Cardiac muscle cell (in vitro differentiated cells and primary cell): ENCODE measurements at regions not wholly inside any gene's neighbourhood (a gene's known extent, or its start where the extent isn't known, plus 50 kb on each side); places are given as distances from the start of the nearest gene placed in this dataset.
A peak's percentile ranks its signal among the peaks of the same experiment; 100 is the strongest.

Experiments
- DNase-seq, 2 donors: peaks; one replicate each; pipeline versions ENCODE4 v3.0.0 to v3.0.0-alpha.2; 2010 to 2017; ENCODE audit warnings: low read depth in 1 of 2, low spot score in 1 of 2
- H3K27ac ChIP-seq: fragments of 200-600 bp; sonication (generic); 2 replicates; pipeline ENCODE4 v1.5.1; 2016
- H3K27me3 ChIP-seq: fragments of 200-600 bp; sonication (generic); 2 replicates; pipeline ENCODE4 v1.6.0; 2016; ENCODE audit warnings: control low read depth
- H3K36me3 ChIP-seq: fragments of 200-600 bp; sonication (generic); 2 replicates; pipeline ENCODE4 v1.5.1; 2016; ENCODE audit warnings: control low read depth
- H3K4me1 ChIP-seq: fragments of 200-600 bp; sonication (generic); 2 replicates; pipeline ENCODE4 v1.8.1; 2017; ENCODE audit warnings: low read depth, mild to moderate bottlenecking, mixed run types
- H3K4me3 ChIP-seq: fragments of 200-600 bp; sonication (generic); 2 replicates; pipeline ENCODE4 v1.5.1; 2016; ENCODE audit warnings: mild to moderate bottlenecking
- H3K9me3 ChIP-seq: fragments of 200-600 bp; sonication (generic); 2 replicates; pipeline ENCODE4 v1.5.1; 2017; ENCODE audit warnings: low read depth, mild to moderate bottlenecking, control low read depth
- TF ChIP-seq, protein P1 (sequence below): IDR thresholded peaks from 2 replicates; pipeline ENCODE4 v1.5.1; 2012; ENCODE audit warnings: low read depth, mild to moderate bottlenecking, low read length

DNA sequence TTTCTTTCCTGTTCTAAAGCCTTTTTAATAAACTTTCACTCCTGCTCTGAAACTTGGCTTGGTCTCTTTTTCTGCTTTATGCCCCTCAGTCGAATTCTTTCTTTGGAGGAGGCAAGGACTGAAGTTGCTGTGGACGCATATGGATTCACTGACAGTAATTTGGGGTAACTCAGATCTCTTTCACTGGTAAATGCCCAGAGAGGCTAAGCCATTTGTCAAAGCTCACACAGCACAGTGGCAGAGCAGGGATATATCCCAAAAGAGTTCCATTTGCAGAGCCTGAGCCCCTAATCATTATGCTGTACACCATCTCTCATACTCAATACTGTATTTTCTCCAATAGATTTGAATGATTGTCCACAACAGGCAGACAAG is 72.3 kb upstream of the GALNT15 start:
- H3K27ac ChIP-seq = no peak overlapping the region
- no peak overlapping the region for H3K4me3 ChIP-seq
- H3K9me3 ChIP-seq = no peaks in the 10 kb centered on the region
- TF ChIP-seq, protein P1, sequence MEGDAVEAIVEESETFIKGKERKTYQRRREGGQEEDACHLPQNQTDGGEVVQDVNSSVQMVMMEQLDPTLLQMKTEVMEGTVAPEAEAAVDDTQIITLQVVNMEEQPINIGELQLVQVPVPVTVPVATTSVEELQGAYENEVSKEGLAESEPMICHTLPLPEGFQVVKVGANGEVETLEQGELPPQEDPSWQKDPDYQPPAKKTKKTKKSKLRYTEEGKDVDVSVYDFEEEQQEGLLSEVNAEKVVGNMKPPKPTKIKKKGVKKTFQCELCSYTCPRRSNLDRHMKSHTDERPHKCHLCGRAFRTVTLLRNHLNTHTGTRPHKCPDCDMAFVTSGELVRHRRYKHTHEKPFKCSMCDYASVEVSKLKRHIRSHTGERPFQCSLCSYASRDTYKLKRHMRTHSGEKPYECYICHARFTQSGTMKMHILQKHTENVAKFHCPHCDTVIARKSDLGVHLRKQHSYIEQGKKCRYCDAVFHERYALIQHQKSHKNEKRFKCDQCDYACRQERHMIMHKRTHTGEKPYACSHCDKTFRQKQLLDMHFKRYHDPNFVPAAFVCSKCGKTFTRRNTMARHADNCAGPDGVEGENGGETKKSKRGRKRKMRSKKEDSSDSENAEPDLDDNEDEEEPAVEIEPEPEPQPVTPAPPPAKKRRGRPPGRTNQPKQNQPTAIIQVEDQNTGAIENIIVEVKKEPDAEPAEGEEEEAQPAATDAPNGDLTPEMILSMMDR = no peak
- no peak for DNase-seq
- H3K27me3 ChIP-seq = no peaks in the 10 kb centered on the region
- H3K4me1 ChIP-seq = no peaks in the 10 kb centered on the region
- H3K36me3 ChIP-seq = no peaks in the 10 kb centered on the region

DNA sequence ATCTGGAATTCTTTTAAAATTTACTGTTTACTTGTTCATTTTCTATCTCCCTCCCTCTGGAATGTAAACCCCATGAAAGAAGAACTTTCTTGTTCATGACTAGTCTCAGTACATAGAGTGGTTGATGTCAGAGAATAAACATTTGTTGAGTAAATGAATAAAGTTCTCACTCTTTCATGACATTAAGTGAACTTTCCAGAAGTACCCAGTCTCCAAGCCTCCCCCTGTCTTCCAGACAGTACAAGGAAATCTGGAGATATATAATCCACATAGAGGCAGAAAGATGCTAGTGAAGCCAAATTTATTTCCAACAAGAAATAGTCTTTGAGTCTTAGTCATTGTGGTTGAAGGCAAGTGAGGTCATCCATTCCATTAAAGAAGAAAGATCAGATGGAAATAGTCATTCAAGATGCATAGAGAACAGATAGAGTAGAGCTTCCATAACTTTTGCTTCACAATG is 71.5 kb upstream of the GALNT15 start:
- TF ChIP-seq, protein P1 = no peak
- H3K4me3 ChIP-seq = no peak overlapping the region
- H3K9me3 ChIP-seq = no peaks in the 10 kb centered on the region
- no peaks in the 10 kb centered on the region for H3K27me3 ChIP-seq
- H3K4me1 ChIP-seq = no peaks in the 10 kb centered on the region
- peak in 1 of 2 donors; percentile 86 for DNase-seq
- no peak overlapping the region for H3K27ac ChIP-seq
- H3K36me3 ChIP-seq = no peaks in the 10 kb centered on the region

DNA sequence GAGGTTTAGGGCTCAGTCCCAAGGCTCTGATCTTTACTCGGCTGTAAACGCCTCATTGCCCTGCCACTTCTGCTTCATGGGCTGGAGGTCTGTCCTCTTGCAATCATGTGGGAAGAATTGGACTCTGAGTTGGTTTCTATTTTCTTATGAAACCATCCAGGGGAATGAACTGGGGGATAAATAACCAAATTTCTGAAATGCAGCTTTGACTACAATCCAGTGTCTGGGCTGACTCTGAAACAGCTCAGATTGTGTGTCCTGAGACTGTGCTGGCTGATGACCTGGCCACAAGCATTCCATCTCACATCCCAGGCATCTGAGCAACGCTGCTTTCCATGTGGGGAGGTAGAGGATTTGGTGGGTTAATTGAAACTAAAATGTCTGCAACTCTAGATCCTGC is 71.0 kb upstream of the GALNT15 start:
- TF ChIP-seq, protein P1 = no peak
- H3K4me1 ChIP-seq = no peaks in the 10 kb centered on the region
- no peaks in the 10 kb centered on the region for H3K27me3 ChIP-seq
- H3K36me3 ChIP-seq = no peaks in the 10 kb centered on the region
- DNase-seq = peak in 1 of 2 donors; percentile 77
- no peak overlapping the region for H3K27ac ChIP-seq
- H3K4me3 ChIP-seq = no peak overlapping the region
- H3K9me3 ChIP-seq = no peaks in the 10 kb centered on the region

GRCh38 chr3:16104156-16104555 is 70.3 kb upstream of the GALNT15 start:
- no peaks in the 10 kb centered on the region for H3K27me3 ChIP-seq
- H3K9me3 ChIP-seq = no peaks in the 10 kb centered on the region
- no peak overlapping the region for H3K4me3 ChIP-seq
- DNase-seq = no peak
- TF ChIP-seq, protein P1 = no peak
- no peaks in the 10 kb centered on the region for H3K36me3 ChIP-seq
- H3K4me1 ChIP-seq = no peaks in the 10 kb centered on the region
- H3K27ac ChIP-seq = no peak overlapping the region

- H3K9me3 ChIP-seq = no peaks in the 10 kb centered on the region
- TF ChIP-seq, protein P1 = no peak
- no peak for DNase-seq
- H3K4me3 ChIP-seq = no peak overlapping the region
- no peaks in the 10 kb centered on the region for H3K4me1 ChIP-seq
- H3K36me3 ChIP-seq = no peaks in the 10 kb centered on the region
- no peak overlapping the region for H3K27ac ChIP-seq
- no peaks in the 10 kb centered on the region for H3K27me3 ChIP-seq
Observed at GRCh38 chr3:16106050-16106449, 68.4 kb upstream of the GALNT15 start.

DNA sequence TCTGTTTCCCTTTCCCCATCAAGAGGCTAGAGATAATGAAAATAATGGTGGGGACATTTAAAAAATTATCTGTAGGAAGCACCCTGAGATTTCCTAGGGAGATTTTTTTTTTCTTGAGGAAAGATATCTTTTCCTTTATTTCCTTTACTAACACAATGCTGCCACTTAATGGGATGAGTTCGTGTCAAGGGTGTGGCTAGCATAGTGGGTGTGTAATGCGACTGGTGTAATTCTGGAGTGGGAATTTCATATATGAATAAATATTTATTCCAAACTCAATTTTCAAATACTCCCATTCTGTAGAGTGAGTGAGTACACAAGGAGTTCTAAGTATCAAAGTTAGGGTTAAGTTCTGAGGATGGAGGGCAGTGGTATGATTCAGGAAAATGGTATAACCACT is 66.1 kb upstream of the GALNT15 start:
- no peak overlapping the region for H3K4me3 ChIP-seq
- H3K27me3 ChIP-seq = no peaks in the 10 kb centered on the region
- H3K36me3 ChIP-seq = no peaks in the 10 kb centered on the region
- no peaks in the 10 kb centered on the region for H3K4me1 ChIP-seq
- DNase-seq = no peak
- no peaks in the 10 kb centered on the region for H3K9me3 ChIP-seq
- no peak overlapping the region for H3K27ac ChIP-seq
- TF ChIP-seq, protein P1 = no peak
